Keratinocyte (primary cell): ENCODE measurements at regions not wholly inside any gene's neighbourhood (a gene's known extent, or its start where the extent isn't known, plus 50 kb on each side); places are given as distances from the start of the nearest gene placed in this dataset.

Experiments used
- DNase-seq: peaks from one replicate; pipeline ENCODE4 v3.0.0-alpha.2; 2011; ENCODE audit warnings: low read depth, missing footprints, low spot score
- FAIRE-seq: peaks from 2 replicates; lab custom pipeline; 2011; peaks lifted over from hg19 to GRCh38; lab: Jason Lieb, UNC
- H2AFZ ChIP-seq: 2 replicates; pipeline ENCODE4 v1.6.0; 2012; ENCODE audit warnings: low read length, control low read depth, inconsistent platforms; ENCODE audit not compliant: control insufficient read depth
- H3K27ac ChIP-seq: 2 replicates; pipeline ENCODE4 v1.5.1; 2011; ENCODE audit warnings: low read length; ENCODE audit not compliant: control insufficient read depth, insufficient read depth
- H3K27me3 ChIP-seq: 3 replicates; pipeline ENCODE4 v1.6.0; 2011; ENCODE audit warnings: low read length; ENCODE audit not compliant: control insufficient read depth, insufficient read depth; ENCODE audit errors: extremely low read depth
- H3K36me3 ChIP-seq, 2 experiments: 2 replicates in 1 of 2; 3 replicates in 1 of 2; pipeline ENCODE4 v1.5.1; 2011; ENCODE audit warnings: low read length in 2 of 2, mild to moderate bottlenecking in 1 of 2; ENCODE audit not compliant: control insufficient read depth in 2 of 2, insufficient read depth in 2 of 2; ENCODE audit errors: extremely low read depth in 1 of 2
- H3K4me1 ChIP-seq: 3 replicates; pipeline ENCODE4 v1.5.1; 2011; ENCODE audit warnings: low read length; ENCODE audit not compliant: control insufficient read depth, insufficient read depth; ENCODE audit errors: extremely low read depth
- H3K4me2 ChIP-seq: 3 replicates; pipeline ENCODE4 v1.6.0; 2011; ENCODE audit warnings: low read depth, low read length; ENCODE audit not compliant: control insufficient read depth, insufficient read depth; ENCODE audit errors: extremely low read depth
- H3K4me3 ChIP-seq, 3 experiments: fragments of 200-600 bp in 1 of 3; sonication (generic) in 1 of 3; 2 replicates in 2 of 3; 3 replicates in 1 of 3; pipeline ENCODE4 v1.5.1; 2011 to 2016; ENCODE audit warnings: low read length in 3 of 3, mild to moderate bottlenecking in 3 of 3, control low read depth in 2 of 3, inconsistent platforms in 1 of 3, low read depth in 1 of 3, mixed read lengths in 1 of 3, mixed run types in 1 of 3, moderate library complexity in 1 of 3; ENCODE audit not compliant: control insufficient read depth in 2 of 3, insufficient read depth in 2 of 3; ENCODE audit errors: extremely low read depth in 1 of 3
- H3K79me2 ChIP-seq: 2 replicates; pipeline ENCODE4 v1.6.0; 2012; ENCODE audit warnings: low read length; ENCODE audit not compliant: control insufficient read depth, insufficient read depth
- H3K9ac ChIP-seq: 3 replicates; pipeline ENCODE4 v1.6.0; 2011; ENCODE audit warnings: low read length; ENCODE audit not compliant: control insufficient read depth, insufficient read depth; ENCODE audit errors: extremely low read depth
- H3K9me1 ChIP-seq: 3 replicates; pipeline ENCODE4 v1.6.0; 2011; ENCODE audit warnings: low read length; ENCODE audit not compliant: control insufficient read depth, insufficient read depth; ENCODE audit errors: extremely low read depth
- H3K9me3 ChIP-seq: 2 replicates; pipeline ENCODE4 v1.5.1; 2012; ENCODE audit warnings: low read depth, low read length; ENCODE audit not compliant: control insufficient read depth
- H4K20me1 ChIP-seq: 3 replicates; pipeline ENCODE4 v1.6.0; 2011; ENCODE audit warnings: low read length; ENCODE audit not compliant: control insufficient read depth, insufficient read depth; ENCODE audit errors: extremely low read depth
- EZH2 ChIP-seq: IDR thresholded peaks from one replicate; pipeline ENCODE4 v1.6.1; 2012; ENCODE audit warnings: inconsistent platforms, mild to moderate bottlenecking, low read length, moderate library complexity
- dilution Hi-C: fragments of 300-500 bp; cut with MboI; formaldehyde crosslinking; loops from one replicate; pipeline ENCODE4 v1.7.0; 2020; ENCODE audit warnings: low sequenced_read_pairs; ENCODE audit not compliant: extremely low pct_ligation_motif_present
- TF ChIP-seq, protein P1 (sequence below), 3 experiments: IDR thresholded peaks in 1 of 3; conservative IDR thresholded peaks in 1 of 3; optimal IDR thresholded peaks in 1 of 3; 2 replicates in 2 of 3; 3 replicates in 1 of 3; pipeline versions ENCODE3 to v1.5.1; 2011; ENCODE audit warnings: low read length in 3 of 3, mild to moderate bottlenecking in 3 of 3, moderate library complexity in 2 of 3, control low read depth in 1 of 3, inconsistent platforms in 1 of 3; ENCODE audit not compliant: insufficient read depth in 2 of 3; ENCODE audit errors: extremely low read depth in 1 of 3

DNA sequence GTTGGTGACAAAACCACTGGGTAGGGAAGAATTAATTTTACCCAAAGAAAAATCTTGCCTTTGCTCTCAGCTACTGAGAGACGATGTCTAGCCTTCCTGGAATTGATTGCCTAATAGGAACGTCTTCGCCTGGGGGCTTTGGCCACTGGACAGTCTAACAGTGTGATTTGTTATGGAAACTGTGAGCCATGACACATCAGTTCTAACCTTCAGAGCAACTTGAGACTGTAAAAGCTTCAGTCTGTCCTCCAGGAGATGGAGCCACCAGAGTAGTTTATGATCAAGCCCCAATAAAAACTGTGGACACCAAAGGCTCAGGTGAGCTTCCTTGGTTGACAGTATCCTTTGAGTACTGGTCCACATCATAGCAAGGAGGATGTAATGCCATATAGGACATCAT is 235.8 kb upstream of the TMCO5A start:
- no peak for FAIRE-seq

DNA sequence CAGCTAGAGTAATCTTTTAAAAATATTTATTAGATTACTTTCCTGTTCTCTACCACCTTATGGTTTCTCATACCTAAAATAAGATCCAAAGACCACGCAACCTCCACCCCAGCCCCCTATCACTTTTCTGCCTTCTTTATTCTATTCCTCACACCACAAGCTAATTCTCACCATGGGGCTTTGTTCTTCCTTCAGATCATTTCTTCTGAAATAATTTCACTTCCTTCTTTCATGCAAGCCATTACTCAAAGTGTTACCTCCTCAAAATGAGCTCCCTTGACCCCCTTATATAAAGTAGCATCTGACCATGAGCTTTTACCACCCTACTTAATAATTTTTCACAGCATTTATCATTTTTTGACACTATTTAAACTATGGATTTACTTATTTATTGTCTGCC is 233.2 kb upstream of the TMCO5A start:
- Histone ChIP-seq H3K9me1 (no peaks in the 10 kb centered on the region), H3K9me3 (no peaks in the 10 kb centered on the region), H4K20me1 (no peaks in the 10 kb centered on the region), H3K9ac (no peak overlapping the region), H3K27me3 (no peaks in the 10 kb centered on the region), H3K36me3 (no peaks in the 10 kb centered on the region), H2AFZ (no peak overlapping the region), H3K27ac (no peak overlapping the region), H3K79me2 (no peaks in the 10 kb centered on the region), H3K4me1 (no peaks in the 10 kb centered on the region), H3K4me2 (no peak overlapping the region), H3K4me3 (no peak overlapping the region)
- DNase-seq, result no peak
- FAIRE-seq, result no peak
- dilution Hi-C loops, result no loop called here
- TF ChIP-seq, protein P1, sequence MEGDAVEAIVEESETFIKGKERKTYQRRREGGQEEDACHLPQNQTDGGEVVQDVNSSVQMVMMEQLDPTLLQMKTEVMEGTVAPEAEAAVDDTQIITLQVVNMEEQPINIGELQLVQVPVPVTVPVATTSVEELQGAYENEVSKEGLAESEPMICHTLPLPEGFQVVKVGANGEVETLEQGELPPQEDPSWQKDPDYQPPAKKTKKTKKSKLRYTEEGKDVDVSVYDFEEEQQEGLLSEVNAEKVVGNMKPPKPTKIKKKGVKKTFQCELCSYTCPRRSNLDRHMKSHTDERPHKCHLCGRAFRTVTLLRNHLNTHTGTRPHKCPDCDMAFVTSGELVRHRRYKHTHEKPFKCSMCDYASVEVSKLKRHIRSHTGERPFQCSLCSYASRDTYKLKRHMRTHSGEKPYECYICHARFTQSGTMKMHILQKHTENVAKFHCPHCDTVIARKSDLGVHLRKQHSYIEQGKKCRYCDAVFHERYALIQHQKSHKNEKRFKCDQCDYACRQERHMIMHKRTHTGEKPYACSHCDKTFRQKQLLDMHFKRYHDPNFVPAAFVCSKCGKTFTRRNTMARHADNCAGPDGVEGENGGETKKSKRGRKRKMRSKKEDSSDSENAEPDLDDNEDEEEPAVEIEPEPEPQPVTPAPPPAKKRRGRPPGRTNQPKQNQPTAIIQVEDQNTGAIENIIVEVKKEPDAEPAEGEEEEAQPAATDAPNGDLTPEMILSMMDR (optimal IDR thresholded peaks at IDR 0.05 in 1 of 3, IDR thresholded peaks at IDR 0.05 in 1 of 3, conservative IDR thresholded peaks at IDR 0.05 in 1 of 3; ENCODE audit: extremely low read depth in 1 of 3, insufficient read depth in 2 of 3, low read length in 3 of 3), result no peak
- no peak for TF ChIP-seq EZH2

More for the DNA sequence above, 235.8 kb upstream of the TMCO5A start:
- H3K79me2 ChIP-seq, result no peaks in the 10 kb centered on the region
- no peak overlapping the region for H3K4me3 ChIP-seq
- no peak overlapping the region for H3K27ac ChIP-seq
- no peaks in the 10 kb centered on the region for H3K36me3 ChIP-seq
- H4K20me1 ChIP-seq, result no peaks in the 10 kb centered on the region
- no peak overlapping the region for H2AFZ ChIP-seq
- dilution Hi-C loops, result no loop called here
- H3K4me2 ChIP-seq, result no peak overlapping the region
- H3K9me3 ChIP-seq, result no peaks in the 10 kb centered on the region
- DNase-seq, result no peak
- H3K9me1 ChIP-seq, result no peaks in the 10 kb centered on the region
- no peaks in the 10 kb centered on the region for H3K27me3 ChIP-seq
- TF ChIP-seq, protein P1 (optimal IDR thresholded peaks at IDR 0.05 in 1 of 3, IDR thresholded peaks at IDR 0.05 in 1 of 3, conservative IDR thresholded peaks at IDR 0.05 in 1 of 3; ENCODE audit: extremely low read depth in 1 of 3, insufficient read depth in 2 of 3, low read length in 3 of 3), result no peak
- no peak for TF ChIP-seq EZH2
- H3K9ac ChIP-seq, result no peak overlapping the region
- H3K4me1 ChIP-seq, result no peaks in the 10 kb centered on the region
